ENCODE measurements at regions not wholly inside any gene's neighbourhood (a gene's known extent, or its start where the extent isn't known, plus 50 kb on each side); places are given as distances from the start of the nearest gene placed in this dataset.

- peak overlapping the region; percentile 83 for H3K27ac Mint-ChIP-seq
- peak overlapping the region; percentile 20 for H3K4me3 Mint-ChIP-seq
- no peak for DNase-seq (ENCODE audit: low spot score in 2 of 2, unreplicated experiment in 2 of 2)
- H3K4me1 Mint-ChIP-seq = peaks cover 44% of the 10 kb centered on the region
- H3K36me3 Mint-ChIP-seq = no peaks in the 10 kb centered on the region
- H3K9me3 Mint-ChIP-seq = no peaks in the 10 kb centered on the region
- no peaks in the 10 kb centered on the region for H3K27me3 Mint-ChIP-seq (ENCODE audit: low read depth)
- no peak for TF ChIP-seq CTCF (IDR thresholded peaks at IDR 0.05; ENCODE audit: unreplicated experiment)
Observed at GRCh38 chr6:148104131-148104530, 238.5 kb upstream of the SASH1 start.

- Mint-ChIP-seq H3K27me3 (ENCODE audit: low read depth) (no peaks in the 10 kb centered on the region), H3K27ac (peak overlapping the region; percentile 28), H3K36me3 (no peaks in the 10 kb centered on the region), H3K4me1 (peaks cover 50% of the 10 kb centered on the region), H3K4me3 (no peak overlapping the region), H3K9me3 (peaks cover 5% of the 10 kb centered on the region)
- no peak for DNase-seq (ENCODE audit: low spot score in 2 of 2, unreplicated experiment in 2 of 2)
- TF ChIP-seq CTCF (IDR thresholded peaks at IDR 0.05; ENCODE audit: unreplicated experiment) = no peak
Observed at GRCh38 chr6:148105695-148106094, 236.9 kb upstream of the SASH1 start.

- Mint-ChIP-seq H3K27ac (no peak overlapping the region), H3K27me3 (ENCODE audit: low read depth) (no peaks in the 10 kb centered on the region), H3K9me3 (peaks cover 5% of the 10 kb centered on the region), H3K4me1 (peaks cover 45% of the 10 kb centered on the region), H3K36me3 (no peaks in the 10 kb centered on the region), H3K4me3 (no peak overlapping the region)
- no peak for TF ChIP-seq CTCF (IDR thresholded peaks at IDR 0.05; ENCODE audit: unreplicated experiment)
- no peak for DNase-seq (ENCODE audit: low spot score in 2 of 2, unreplicated experiment in 2 of 2)
Observed at GRCh38 chr6:148107911-148108310, 234.7 kb upstream of the SASH1 start.

- H3K27ac Mint-ChIP-seq = peak overlapping the region; percentile 79
- TF ChIP-seq CTCF (IDR thresholded peaks at IDR 0.05; ENCODE audit: unreplicated experiment) = no peak
- peaks cover 30% of the 10 kb centered on the region for H3K4me1 Mint-ChIP-seq
- H3K27me3 Mint-ChIP-seq (ENCODE audit: low read depth) = no peaks in the 10 kb centered on the region
- peaks cover 5% of the 10 kb centered on the region for H3K9me3 Mint-ChIP-seq
- DNase-seq (ENCODE audit: low spot score in 2 of 2, unreplicated experiment in 2 of 2) = no peak
- no peak overlapping the region for H3K4me3 Mint-ChIP-seq
- H3K36me3 Mint-ChIP-seq = no peaks in the 10 kb centered on the region
Observed at GRCh38 chr6:148109732-148110131, 232.9 kb upstream of the SASH1 start.

GRCh38 chr6:148110925-148111324 is 231.7 kb upstream of the SASH1 start:
- DNase-seq (ENCODE audit: low spot score in 2 of 2, unreplicated experiment in 2 of 2) = no peak
- Mint-ChIP-seq H3K4me1 (peaks cover 26% of the 10 kb centered on the region), H3K27ac (no peak overlapping the region), H3K27me3 (ENCODE audit: low read depth) (no peaks in the 10 kb centered on the region), H3K9me3 (peaks cover 5% of the 10 kb centered on the region), H3K4me3 (no peak overlapping the region), H3K36me3 (no peaks in the 10 kb centered on the region)
- no peak for TF ChIP-seq CTCF (IDR thresholded peaks at IDR 0.05; ENCODE audit: unreplicated experiment)

- no peak overlapping the region for H3K4me3 Mint-ChIP-seq
- H3K9me3 Mint-ChIP-seq = peaks cover 5% of the 10 kb centered on the region
- H3K4me1 Mint-ChIP-seq = peaks cover 21% of the 10 kb centered on the region
- TF ChIP-seq CTCF (IDR thresholded peaks at IDR 0.05; ENCODE audit: unreplicated experiment) = no peak
- DNase-seq (ENCODE audit: low spot score in 2 of 2, unreplicated experiment in 2 of 2) = no peak
- H3K27ac Mint-ChIP-seq = no peak overlapping the region
- no peaks in the 10 kb centered on the region for H3K36me3 Mint-ChIP-seq
- no peaks in the 10 kb centered on the region for H3K27me3 Mint-ChIP-seq (ENCODE audit: low read depth)
Observed at GRCh38 chr6:148112851-148113319, 229.8 kb upstream of the SASH1 start.

Data from mesothelial cell of epicardium (in vitro differentiated cells).